HG03342 (cell line): ENCODE measurements at regions not wholly inside any gene's neighbourhood (a gene's known extent, or its start where the extent isn't known, plus 50 kb on each side); places are given as distances from the start of the nearest gene placed in this dataset.

Experiments used
- ATAC-seq: cut with Tn5 transposase; IDR thresholded peaks from one replicate; pipeline ENCODE4 v1.9.1; 2021; ENCODE audit warnings: mild to moderate bottlenecking, moderate library complexity; ENCODE audit not compliant: unreplicated experiment

DNA sequence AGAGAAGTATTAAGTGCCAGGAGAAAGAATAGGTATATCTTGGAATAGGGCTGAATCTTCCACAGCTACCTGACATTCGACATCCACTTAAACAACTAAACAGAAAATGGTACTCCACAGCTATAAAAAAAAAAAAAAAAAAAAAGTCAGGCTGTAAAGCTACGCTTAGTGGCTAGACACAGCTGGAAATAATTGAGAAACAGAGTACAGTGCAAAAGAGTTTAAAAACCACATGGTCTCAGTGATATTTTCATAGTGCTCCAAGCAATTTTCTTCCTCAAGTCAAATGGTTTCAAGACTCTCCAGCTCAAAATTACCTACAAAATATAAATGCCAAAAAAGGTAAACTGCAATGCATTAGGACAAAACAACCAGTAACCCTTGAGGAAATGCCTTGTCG lies 607.1 kb downstream of the KCNJ2 start:
- no peak for ATAC-seq

DNA sequence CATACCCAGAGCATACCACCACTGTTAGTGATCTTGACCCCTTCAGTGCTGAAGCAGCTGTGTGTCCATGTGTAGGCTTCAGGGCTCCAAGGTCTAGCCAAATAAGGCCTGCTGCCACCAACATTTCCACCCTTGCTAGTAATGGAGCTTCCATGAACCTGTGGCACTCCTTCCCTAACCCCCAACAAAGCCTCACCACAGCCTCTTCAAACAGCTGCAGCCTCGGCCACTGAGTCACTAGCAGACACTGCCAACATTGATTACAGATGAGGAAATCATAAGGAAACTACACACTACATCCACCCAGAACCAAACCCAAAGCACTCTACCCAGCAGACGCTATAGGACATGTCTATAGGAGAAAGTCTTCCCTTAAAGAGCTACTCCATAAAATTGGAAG lies 610.7 kb downstream of the KCNJ2 start:
- no peak for ATAC-seq

DNA sequence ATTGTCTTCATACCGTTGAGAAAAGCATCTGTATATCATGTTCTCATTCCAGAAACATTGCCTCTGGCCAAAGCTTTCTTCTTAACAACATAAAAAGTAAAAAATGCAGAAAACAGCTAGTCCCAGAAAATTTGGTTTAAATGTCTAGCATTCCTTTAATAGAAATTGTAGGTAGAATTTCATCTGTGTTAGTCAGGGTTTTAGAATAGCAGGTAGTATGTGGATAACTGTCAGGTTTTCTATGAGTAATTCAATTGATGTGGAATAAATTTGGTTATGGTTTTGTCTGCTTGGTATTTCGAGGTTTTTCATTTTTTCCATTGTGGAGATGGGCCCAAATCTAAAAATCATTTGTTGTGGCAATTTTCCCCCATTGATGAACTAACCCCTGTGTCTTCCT lies 616.7 kb downstream of the KCNJ2 start:
- ATAC-seq, result no peak

DNA sequence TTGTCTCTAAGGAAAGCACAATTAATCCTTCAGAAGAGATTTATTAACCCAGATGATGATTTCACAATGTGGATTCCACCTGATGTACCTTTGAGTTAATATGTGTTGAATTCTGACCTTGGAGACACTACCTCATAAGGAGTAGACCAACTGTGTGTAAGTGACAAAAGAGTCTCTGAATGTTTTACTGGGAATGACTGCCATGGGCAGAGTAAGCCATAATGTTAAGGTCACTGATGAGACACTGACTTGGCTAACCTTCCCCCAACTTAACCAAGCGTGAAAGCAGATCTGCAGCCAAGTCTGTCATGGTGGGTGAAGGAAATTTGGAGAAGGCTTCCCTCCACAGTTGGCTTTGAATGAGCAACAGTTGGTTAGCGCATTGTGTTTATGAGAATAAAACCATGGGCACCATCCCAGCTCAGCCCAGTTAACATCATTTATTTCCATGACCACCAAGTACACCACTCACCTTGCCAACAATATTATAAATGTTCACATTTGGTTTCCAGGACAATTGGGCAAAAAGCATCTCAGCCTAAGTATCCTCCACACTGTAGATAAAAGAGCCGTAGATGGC lies 618.5 kb downstream of the KCNJ2 start:
- ATAC-seq, result no peak

DNA sequence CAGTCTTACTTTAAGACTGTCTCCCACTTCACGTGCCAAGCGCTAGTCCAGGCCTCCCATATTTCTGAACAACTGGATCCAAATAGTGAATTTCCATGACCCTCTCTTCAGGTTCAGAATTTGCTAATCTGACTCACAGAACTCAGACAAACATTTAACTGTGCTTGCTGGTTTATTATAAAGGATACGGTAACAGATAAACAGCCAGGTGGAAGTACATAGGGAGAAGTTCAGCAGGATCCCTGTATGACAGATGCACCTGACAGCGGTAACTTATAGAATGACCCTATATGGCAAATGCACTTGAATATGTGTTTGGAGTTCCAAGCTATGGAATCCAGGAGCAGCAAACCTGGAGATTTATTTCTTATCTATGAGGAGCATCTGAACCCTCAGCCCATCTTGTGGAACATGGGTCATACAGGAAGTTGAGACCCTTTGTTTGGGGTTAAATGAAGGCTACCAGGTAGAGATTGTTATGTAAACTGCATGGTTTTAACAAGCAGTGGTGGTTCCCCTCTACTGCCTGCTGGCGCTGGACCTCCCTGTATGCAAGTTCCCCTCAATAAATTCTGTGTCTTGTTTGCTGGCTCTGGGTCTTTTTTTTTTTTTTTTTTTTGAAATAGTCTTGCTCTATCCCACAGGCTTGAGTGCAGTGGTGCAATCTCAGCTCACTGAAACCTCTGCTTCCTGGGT lies 622.6 kb downstream of the KCNJ2 start:
- no peak for ATAC-seq

DNA sequence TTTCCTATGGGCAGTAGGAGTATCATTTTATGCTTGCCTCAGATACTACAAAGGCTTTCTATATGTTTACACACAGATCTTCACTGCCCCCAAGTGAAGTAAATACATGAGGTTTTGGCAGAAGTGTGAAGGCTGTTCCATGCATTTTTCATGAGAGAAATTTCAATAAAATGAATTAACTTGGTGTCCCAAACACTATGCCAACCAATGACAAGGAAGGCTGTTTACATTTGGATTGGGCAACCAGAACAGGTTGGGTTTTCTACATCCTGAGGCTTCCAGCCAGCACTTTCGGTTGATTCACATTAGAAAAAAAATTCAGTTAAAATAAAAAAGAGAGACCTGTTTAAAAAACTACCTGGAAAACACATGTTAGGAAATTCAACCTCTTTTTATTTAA lies 625.4 kb downstream of the KCNJ2 start:
- ATAC-seq, result no peak

DNA sequence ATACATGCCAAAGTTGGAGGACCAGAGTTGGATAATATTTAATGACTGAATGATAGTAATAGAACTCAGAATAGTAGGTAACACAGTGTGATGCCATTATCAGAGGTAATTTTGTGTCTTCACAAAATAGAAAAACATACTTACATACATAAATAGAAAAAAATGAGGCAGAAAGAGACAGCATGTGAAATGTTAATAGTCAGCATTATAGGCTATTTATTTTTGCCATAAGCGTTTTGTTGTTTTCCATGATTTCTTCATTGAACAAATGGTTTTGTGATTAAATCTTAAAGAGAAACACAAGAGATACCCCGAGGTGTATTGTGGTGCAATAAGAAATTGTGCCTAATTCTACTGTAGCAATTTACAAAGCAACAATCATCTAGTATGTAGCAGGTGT lies 626.3 kb downstream of the KCNJ2 start:
- no peak for ATAC-seq

DNA sequence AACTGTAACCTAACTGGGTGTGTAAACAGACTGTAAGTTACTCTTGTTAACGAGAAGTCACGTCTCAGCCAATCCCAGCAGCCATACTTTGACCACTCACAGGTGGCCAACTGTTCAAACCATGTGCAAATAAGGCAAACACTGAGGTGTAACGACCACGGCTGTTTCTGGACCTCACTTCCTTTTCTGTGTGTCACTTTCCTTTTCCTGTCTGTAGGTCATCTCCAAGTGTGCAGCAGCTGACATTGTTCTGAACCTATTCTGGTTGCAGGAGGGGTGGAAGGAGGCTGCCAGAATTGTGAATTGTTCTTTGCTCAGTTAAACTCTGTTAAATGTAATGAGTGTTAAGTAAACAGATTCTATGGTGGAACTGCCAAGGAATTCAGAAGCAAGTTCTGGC lies 627.4 kb downstream of the KCNJ2 start:
- ATAC-seq, result no peak

DNA sequence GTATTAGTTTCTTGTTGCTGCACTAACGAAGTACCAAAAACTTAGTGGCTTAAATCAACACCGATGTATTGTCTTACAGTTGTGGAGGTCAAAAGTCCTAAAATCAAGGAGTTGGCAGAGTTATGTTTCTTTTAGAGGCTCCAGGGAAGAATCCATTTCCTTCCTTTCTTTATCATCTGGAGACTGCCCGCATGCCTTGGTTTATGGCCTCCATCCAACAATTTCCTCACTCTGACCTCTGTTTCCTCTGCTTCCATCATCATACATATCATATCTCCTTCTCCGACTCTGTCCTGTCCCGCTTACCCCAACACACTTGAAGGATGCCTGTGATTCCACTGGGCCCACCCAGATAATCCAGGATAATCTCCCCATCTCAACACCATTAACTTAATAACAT lies 627.8 kb downstream of the KCNJ2 start:
- no peak for ATAC-seq

DNA sequence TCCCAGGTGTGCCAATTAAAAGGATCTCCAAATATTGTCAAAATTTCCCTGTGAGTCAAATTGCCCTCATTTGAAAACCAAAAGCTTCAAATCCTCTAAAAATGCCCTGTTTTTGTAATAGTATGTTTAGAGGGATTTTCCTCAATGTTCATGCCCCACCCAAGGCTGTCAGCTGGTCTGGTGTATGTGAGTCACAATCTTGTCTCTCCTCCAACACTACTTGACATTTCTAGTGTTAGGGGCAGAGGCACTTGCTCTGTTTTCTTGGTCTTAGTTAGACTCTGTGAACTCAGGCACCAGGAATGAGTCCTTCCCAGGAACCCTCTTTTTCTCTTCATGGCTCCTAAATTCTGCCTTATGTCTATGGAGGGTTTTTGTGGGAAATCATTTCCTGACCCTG lies 634.8 kb downstream of the KCNJ2 start:
- no peak for ATAC-seq

DNA sequence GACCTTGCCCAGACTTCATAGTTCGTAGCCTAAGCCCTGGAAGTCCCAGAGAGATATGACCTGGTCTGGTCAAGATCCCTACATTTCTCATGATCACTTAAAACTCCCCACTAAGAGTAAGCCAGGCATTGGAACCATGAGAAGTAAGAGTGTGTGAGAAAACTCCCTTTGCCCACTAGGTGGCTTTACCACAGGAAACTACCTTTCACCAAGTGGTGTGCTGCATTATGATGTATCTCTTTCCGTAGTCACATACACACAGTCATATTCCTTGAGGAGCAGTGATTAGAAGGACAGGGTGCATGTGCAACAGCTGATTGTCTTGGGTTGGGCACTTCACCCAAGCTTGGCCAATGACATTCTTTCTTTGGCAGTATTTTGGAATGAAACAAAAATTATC lies 639.3 kb downstream of the KCNJ2 start:
- ATAC-seq, result no peak

DNA sequence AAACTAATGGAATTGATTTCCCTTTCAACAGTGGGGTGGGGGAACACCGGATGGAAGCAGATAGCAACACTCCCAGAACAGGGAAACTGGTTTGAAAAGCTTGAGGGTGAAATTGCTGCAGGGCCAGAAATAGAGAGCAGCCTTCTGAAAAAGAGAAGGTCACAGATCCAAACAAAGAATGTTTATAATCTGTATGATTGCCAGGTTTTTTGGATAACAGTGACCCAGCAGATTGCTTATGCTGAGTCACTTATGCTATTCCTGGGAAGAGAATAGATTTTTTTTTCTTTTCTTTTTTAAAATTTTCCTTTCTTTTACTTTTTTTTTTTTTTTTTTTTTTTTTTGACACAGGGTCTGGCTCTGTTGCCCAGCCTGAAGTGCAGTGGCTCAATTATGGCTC lies 641.3 kb downstream of the KCNJ2 start:
- no peak for ATAC-seq

DNA sequence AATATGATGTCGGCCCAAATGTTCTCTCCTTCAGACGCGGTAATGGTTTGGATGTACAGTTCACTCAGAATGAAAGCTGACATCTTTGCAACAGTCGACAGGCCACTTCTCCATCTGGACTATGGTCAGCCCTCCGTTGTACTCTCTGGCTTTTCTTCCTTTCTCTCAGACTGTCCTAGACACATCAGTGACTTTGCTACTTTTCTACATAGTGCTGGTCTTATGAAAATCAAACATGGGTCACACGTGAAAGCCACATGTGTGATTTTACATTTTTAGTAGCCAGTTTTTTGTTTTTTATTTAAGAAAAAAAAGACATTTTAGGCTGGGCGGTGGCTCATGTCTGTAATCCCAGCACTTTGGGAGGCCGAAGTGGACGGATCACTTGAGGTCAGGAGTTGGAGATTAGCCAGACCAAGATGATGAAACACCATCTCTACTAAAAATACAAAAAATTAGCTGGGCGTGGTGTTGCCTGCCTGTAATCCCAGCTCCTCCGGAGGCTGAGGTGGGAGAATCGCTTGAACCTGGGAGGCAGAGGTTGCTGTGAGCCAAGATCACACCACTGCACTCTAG lies 644.1 kb downstream of the KCNJ2 start:
- ATAC-seq, result no peak

DNA sequence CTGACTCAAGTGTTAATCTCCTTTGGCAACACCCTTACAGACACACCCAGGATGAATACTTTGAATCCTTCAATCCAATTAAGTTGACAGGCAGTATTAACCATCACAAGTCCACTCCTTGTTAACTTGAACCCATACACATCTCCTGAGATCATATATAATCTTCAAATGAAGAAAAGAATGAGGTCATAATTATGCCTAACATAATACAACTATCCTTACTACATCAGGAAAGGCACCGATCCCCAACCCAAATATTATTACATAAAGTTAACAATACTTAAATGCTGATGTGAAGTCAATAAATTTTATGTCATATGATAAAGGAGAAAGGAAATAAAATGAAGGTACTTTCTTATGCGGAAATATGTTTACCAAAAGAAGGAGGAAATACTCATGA lies 649.9 kb downstream of the KCNJ2 start:
- no peak for ATAC-seq

DNA sequence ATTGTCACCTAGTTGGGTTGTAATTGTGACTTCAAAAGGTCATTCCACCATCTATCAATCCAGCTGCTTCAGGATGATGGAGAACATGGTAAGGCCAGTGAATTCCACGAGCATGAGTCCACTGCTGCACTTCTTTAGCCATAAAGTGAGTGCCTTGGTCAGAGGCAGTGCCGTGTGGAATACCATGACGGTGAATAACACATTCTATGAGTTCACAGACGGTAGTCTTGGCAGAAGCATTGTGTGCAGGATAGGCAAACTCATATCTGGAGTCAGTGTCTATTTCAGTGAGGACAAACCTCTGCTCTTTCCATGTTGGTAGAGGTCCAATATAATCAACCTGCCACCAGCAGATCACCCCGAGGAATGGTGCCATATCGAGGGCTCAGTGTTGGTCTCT lies 650.9 kb downstream of the KCNJ2 start:
- ATAC-seq, result no peak

DNA sequence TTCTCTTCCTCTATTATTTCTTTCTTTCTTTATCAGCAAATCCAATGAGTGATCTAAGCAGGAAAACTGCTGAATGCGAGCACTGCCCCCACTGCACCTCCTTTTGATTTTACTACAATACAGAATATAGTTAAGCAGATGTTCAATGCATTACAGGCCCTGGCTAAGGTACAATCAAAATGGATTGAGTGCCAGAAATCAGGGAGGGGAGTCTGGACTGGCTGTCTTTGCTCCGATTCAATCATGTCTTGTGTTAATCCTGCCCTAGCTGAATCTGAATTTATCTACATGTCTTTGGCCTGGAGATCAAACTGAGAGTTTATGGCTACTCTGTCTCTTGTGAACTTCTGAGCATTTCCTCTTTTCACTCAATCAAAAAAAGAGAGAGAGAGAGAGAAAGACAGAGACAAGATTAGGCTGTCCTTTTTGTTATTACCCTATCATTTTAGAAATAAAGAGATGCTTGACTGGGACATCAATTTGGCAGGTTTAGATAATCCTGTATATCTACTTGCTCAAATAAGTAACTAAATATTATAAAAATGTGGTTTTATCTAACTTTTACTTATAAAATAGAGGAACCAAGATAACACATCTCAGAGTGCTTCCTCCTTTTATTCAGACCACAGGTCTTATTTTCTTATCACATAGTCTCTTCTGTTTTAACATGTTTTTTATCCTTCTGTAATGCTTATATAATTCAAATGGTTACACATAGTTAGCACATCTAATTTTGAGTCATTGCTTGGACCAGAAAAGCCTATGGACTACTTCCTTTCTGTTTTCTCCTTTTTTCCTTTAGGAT lies 656.2 kb downstream of the KCNJ2 start:
- no peak for ATAC-seq

DNA sequence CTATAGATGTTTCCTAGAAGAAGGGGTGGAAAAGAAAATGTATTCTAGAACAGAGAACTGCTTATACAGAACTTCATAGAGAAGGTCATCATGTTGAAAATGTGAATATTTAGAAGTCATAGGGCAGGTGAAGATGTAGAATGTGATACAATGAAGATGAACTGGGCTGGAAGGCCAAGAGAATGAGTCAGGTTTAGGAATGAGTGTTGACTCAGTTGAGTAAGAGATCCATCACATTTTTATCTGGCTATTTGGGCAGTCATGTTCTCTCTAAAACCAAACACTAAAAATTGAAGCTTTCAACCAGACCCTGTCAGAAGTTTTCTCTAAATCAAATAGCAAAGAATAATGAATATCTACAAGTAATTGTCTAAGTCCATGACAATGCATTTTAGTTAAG lies 660.5 kb downstream of the KCNJ2 start:
- no peak for ATAC-seq

DNA sequence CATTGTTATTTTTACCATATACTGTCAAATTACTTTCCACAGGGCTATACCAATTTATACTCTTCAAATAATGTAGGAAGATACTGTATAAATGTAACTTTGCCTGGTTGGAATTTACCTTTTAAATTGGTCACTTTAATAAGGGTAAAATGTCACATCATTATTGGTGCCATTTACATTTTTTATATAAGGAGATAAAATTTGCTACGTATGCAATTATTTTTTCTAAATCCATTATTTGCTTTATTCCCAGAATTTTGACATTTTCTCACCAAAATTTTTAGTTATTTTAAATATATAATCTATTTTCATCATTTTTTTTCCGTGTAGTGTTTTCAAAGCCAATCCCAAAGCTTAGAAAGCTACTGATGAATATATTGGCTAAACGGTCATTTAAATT lies 664.7 kb downstream of the KCNJ2 start:
- no peak for ATAC-seq

DNA sequence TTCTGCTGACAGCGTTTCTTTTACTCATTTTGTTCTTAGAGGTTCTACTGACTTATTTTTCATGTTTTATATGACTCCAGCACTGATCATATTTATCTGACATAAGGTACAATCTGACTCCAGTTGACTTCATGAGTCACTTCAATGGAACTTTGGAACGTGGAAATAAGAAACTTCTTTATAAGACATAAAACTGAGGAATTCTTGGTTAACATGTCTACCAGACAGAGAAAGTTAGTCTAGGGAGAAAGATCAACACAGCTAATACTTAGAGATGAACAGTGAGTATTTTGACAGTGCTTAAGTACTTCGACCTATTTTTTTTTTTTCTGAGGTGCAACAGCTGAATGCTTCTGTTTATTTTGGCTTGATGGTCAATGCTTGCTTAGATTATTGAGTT lies 679.5 kb downstream of the KCNJ2 start:
- no peak for ATAC-seq

DNA sequence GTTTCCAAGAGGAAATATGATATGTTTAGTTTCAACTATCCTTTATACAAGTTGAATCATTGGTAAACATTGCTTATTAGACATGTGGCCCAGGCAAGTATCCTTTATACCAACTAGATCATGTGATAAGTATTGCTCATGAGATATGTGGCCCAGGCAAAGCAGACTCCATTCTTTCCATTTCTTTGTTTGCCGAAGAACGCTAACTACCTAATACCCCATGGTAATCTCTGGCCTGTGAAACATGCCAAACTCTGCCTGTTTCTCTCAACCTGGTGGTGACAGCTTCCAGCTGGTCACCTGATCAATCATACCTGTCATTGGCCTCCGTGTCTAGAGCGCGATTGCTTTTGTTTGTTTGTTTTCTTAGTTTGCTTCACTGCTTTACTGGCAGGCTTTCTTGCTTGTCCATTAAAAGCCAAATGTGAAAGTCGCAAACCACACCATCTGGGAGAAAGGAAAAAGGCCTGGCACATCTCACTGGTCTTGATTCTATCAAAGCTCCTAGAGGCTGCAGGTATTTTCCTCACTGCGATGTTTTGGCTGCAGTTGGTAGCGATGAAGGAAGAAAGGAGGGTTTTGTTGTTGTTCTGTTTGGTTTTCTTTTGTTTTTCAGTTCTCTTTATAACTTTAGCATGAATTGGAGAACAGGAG lies 686.2 kb downstream of the KCNJ2 start:
- no peak for ATAC-seq

DNA sequence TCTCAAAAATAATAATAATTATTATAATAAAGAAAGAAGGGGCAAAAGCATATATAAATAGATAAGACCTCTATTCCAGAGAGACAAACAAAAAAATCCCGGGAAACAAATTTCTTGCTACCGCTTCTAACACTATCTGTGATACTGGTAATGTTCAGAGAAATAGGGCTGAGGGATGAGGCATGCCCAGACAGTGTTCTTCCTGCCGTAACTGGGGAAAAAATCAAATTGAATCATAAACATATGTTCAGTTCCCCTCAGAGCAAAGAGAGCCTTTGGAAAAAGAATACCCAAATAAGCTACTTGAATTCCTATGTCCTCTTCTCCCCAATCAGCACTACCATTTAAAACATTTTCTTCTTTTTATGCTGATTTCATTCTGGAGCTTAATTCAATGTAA lies 688.0 kb downstream of the KCNJ2 start:
- ATAC-seq, result no peak
